Stomach (tissue), 8 donors: ENCODE measurements at regions not wholly inside any gene's neighbourhood (a gene's known extent, or its start where the extent isn't known, plus 50 kb on each side); places are given as distances from the start of the nearest gene placed in this dataset.

ENCODE experiments used
- DNase-seq, 2 donors: peaks; one replicate each; pipeline versions ENCODE4 v3.0.0 to v3.0.0-alpha.2; 2013 to 2019
- H3K27ac ChIP-seq, 5 donors: fragments of 200-600 bp in 4 of 5; sonication (generic) in 4 of 5; one replicate each; pipeline ENCODE4 v1.5.1; 2013 to 2019; ENCODE audit warnings: mild to moderate bottlenecking in 1 of 5, moderate library complexity in 1 of 5
- H3K27me3 ChIP-seq, 3 donors: fragments of 200-600 bp; sonication (generic); one replicate each; pipeline ENCODE4 v1.5.1; 2017 to 2019; ENCODE audit warnings: mixed run types in 1 of 3
- H3K36me3 ChIP-seq, 4 donors: fragments of 200-600 bp; sonication (generic); 1 replicate in 3 of 4; 2 replicates in 1 of 4; pipeline ENCODE4 v1.5.1; 2016 to 2019
- H3K4me1 ChIP-seq, 4 donors: fragments of 200-600 bp; sonication (generic); one replicate each; pipeline ENCODE4 v1.5.1; 2016 to 2019
- H3K4me3 ChIP-seq, 4 donors: fragments of 200-600 bp; sonication (generic) in 3 of 4; one replicate each; pipeline ENCODE4 v1.5.1; 2016 to 2019; ENCODE audit warnings: mild to moderate bottlenecking in 1 of 4
- H3K9me3 ChIP-seq, 4 donors: fragments of 200-600 bp; sonication (generic); one replicate each; pipeline ENCODE4 v1.5.1; 2016 to 2019
- CTCF ChIP-seq, 7 experiments: fragments of 450-650 bp in 4 of 7; fragments of 200-600 bp in 3 of 7; sonication (generic) in 3 of 7; IDR thresholded peaks; one replicate each; pipeline ENCODE4 v1.5.1; 2016 to 2019; ENCODE audit warnings: antibody characterized with exemption in 7 of 7, control low read depth in 2 of 7, mild to moderate bottlenecking in 1 of 7
- EP300 ChIP-seq: sonication (generic); formaldehyde crosslinking; IDR thresholded peaks from one replicate; pipeline ENCODE4 v1.6.1; 2017; ENCODE audit warnings: antibody characterized with exemption
- POLR2A ChIP-seq, 4 donors: fragments of 450-650 bp; IDR thresholded peaks; one replicate each; pipeline ENCODE4 v1.6.1; 2016; ENCODE audit warnings: antibody characterized with exemption in 4 of 4, control low read depth in 2 of 4, mild to moderate bottlenecking in 1 of 4, moderate library complexity in 1 of 4
- POLR2AphosphoS5 ChIP-seq, 3 donors: sonication (generic); formaldehyde crosslinking; IDR thresholded peaks; one replicate each; pipeline ENCODE4 v1.6.1; 2016; ENCODE audit warnings: antibody characterized with exemption in 3 of 3
- WGBS, 5 donors: extraction: QIAGEN DNeasy Blood & Tissue Kit in 3 of 5; methylation state at CpG; one replicate each; pipeline versions ENCODE4 v1.1.5 to v1.1.7; 2013 to 2018; 5-methylcytosine and 5-hydroxymethylcytosine counted together
- intact Hi-C: fragments of 100-400 bp; cut with DNase I; formaldehyde crosslinking; loops from one replicate; pipeline ENCODE4 v1.15.1; 2023; ENCODE audit warnings: low total_unique reads
- donor health status: healthy with polysubstance abuse.
- donor health status: Bipolar disorder and iron deficiency.
- donor health status: healthy.

- no peaks in the 10 kb centered on the region for H3K4me1 ChIP-seq
- intact Hi-C loops: no loop called here
- DNase-seq: no peak
- no peak overlapping the region for H3K4me3 ChIP-seq
- H3K36me3 ChIP-seq: no peaks in the 10 kb centered on the region
- no peak for TF ChIP-seq CTCF (IDR thresholded peaks at IDR 0.05)
- TF ChIP-seq EP300: no peak
- TF ChIP-seq POLR2AphosphoS5 (IDR thresholded peaks at IDR 0.05): no peak
- no peak for TF ChIP-seq POLR2A (IDR thresholded peaks at IDR 0.05)
- 0 to 61% (median 34%) methylated on average over 1 of the region's 1 CpG for WGBS, 5 donors
- peaks cover 0 to under 1% (median 0%) of the 10 kb centered on the region in 3 donors for H3K27me3 ChIP-seq
- peaks cover 0 to 30% (median 17%) of the 10 kb centered on the region in 4 donors for H3K9me3 ChIP-seq
- no peak overlapping the region for H3K27ac ChIP-seq
These were observed 149.7 kb downstream of the FGF18 start for GRCh38 chr5:171569065-171569712.

- H3K9me3 ChIP-seq: peaks cover 0 to 30% (median 17%) of the 10 kb centered on the region in 4 donors
- no peak overlapping the region for H3K27ac ChIP-seq
- 66 to 73% (median 70%) methylated on average over 2 of the region's 2 CpGs for WGBS, 5 donors
- no peak for TF ChIP-seq EP300
- no peak for TF ChIP-seq CTCF (IDR thresholded peaks at IDR 0.05)
- no peak for TF ChIP-seq POLR2AphosphoS5 (IDR thresholded peaks at IDR 0.05)
- no peak for TF ChIP-seq POLR2A (IDR thresholded peaks at IDR 0.05)
- H3K4me3 ChIP-seq: no peak overlapping the region
- H3K36me3 ChIP-seq: no peaks in the 10 kb centered on the region
- DNase-seq: no peak
- intact Hi-C loops: no loop called here
- no peaks in the 10 kb centered on the region for H3K4me1 ChIP-seq
- peaks cover 0 to 5% (median 0%) of the 10 kb centered on the region in 3 donors for H3K27me3 ChIP-seq
These were observed 150.9 kb downstream of the FGF18 start for GRCh38 chr5:171570244-171570825.

- no peak for DNase-seq
- H3K27ac ChIP-seq: no peak overlapping the region
- TF ChIP-seq POLR2A (IDR thresholded peaks at IDR 0.05) (no peak), POLR2AphosphoS5 (IDR thresholded peaks at IDR 0.05) (no peak), CTCF (IDR thresholded peaks at IDR 0.05) (no peak), EP300 (no peak)
These were observed 152.2 kb downstream of the FGF18 start for GRCh38 chr5:171571663-171572062.

GRCh38 chr5:171573021-171573420 lies 153.6 kb downstream of the FGF18 start:
- DNase-seq: no peak
- H3K4me1 ChIP-seq: no peaks in the 10 kb centered on the region
- TF ChIP-seq POLR2AphosphoS5 (IDR thresholded peaks at IDR 0.05): no peak
- TF ChIP-seq CTCF (IDR thresholded peaks at IDR 0.05): no peak
- TF ChIP-seq EP300: no peak
- TF ChIP-seq POLR2A (IDR thresholded peaks at IDR 0.05): no peak
- no peak overlapping the region for H3K4me3 ChIP-seq
- intact Hi-C loops: no loop called here
- peaks cover 0 to 18% (median 0%) of the 10 kb centered on the region in 3 donors for H3K27me3 ChIP-seq
- H3K27ac ChIP-seq: no peak overlapping the region
- 84 to 97% (median 90%) methylated on average over 2 of the region's 2 CpGs for WGBS, 5 donors
- peaks cover 0 to 30% (median 22%) of the 10 kb centered on the region in 4 donors for H3K9me3 ChIP-seq
- H3K36me3 ChIP-seq: no peaks in the 10 kb centered on the region

More at GRCh38 chr5:171571663-171572062, 152.2 kb downstream of the FGF18 start:
- Histone ChIP-seq H3K27me3 (peaks cover 0 to 9% (median 0%) of the 10 kb centered on the region in 3 donors), H3K4me1 (no peaks in the 10 kb centered on the region), H3K36me3 (no peaks in the 10 kb centered on the region), H3K9me3 (peaks cover 0 to 30% (median 22%) of the 10 kb centered on the region in 4 donors), H3K4me3 (no peak overlapping the region)
- 34 to 57% (median 48%) methylated on average over 3 of the region's 3 CpGs for WGBS, 5 donors
- intact Hi-C loops: no loop called here
